ENCODE measurements at regions not wholly inside any gene's neighbourhood (a gene's known extent, or its start where the extent isn't known, plus 50 kb on each side); places are given as distances from the start of the nearest gene placed in this dataset.
"Not testable (repeated sequence)": the region's sequence is repeated elsewhere in the genome, so short reads cannot be mapped to it uniquely, and the experiment has no call there.

GRCh38 chr5:18281947-18282581 is 647.8 kb downstream of the TAF11L14 start:
- Histone ChIP-seq H3K9ac (ENCODE audit: insufficient read depth in 1 of 2, low read length in 2 of 2) (no peak overlapping the region), H3K4me3 (no peak overlapping the region), H3K4me1 (ENCODE audit: control insufficient read depth in 5 of 5, insufficient read depth in 5 of 5, low read length in 5 of 5) (peaks cover 0 to 2% (median 0%) of the 10 kb centered on the region in 5 donors), H3K9me3 (ENCODE audit: control insufficient read depth in 4 of 4, insufficient read depth in 3 of 4, low read length in 3 of 4) (no peaks in the 10 kb centered on the region), H3K27ac (ENCODE audit: low read depth in 1 of 2, low read length in 1 of 2) (no peak overlapping the region), H3K36me3 (ENCODE audit: control insufficient read depth in 4 of 4, insufficient read depth in 4 of 4, low read length in 4 of 4) (no peaks in the 10 kb centered on the region), H3K27me3 (ENCODE audit: control insufficient read depth in 3 of 3, insufficient read depth in 3 of 3, low read length in 2 of 3) (no peaks in the 10 kb centered on the region)
- ATAC-seq (ENCODE audit: insufficient read depth, low FRiP score) (no peak), DNase-seq (peak in 2 of 3 donors; percentile 66 to 81)
- WGBS, 2 donors: 53 to 71% methylated on average over 4 of the region's 4 CpGs
- TF ChIP-seq CTCF (IDR thresholded peaks at IDR 0.05; ENCODE audit: control extremely low read depth, extremely low read depth): no peak

GRCh38 chr5:18285257-18285656 is 651.0 kb downstream of the TAF11L14 start:
- no peaks in the 10 kb centered on the region for H3K36me3 ChIP-seq (ENCODE audit: control insufficient read depth in 4 of 4, insufficient read depth in 4 of 4, low read length in 4 of 4)
- DNase-seq (no peak), ATAC-seq (ENCODE audit: insufficient read depth, low FRiP score) (no peak)
- H3K27ac ChIP-seq (ENCODE audit: low read depth in 1 of 2, low read length in 1 of 2): no peak overlapping the region
- TF ChIP-seq CTCF (IDR thresholded peaks at IDR 0.05; ENCODE audit: control extremely low read depth, extremely low read depth): no peak
- no peaks in the 10 kb centered on the region for H3K27me3 ChIP-seq (ENCODE audit: control insufficient read depth in 3 of 3, insufficient read depth in 3 of 3, low read length in 2 of 3)
- peaks cover 0 to 2% (median 0%) of the 10 kb centered on the region in 5 donors for H3K4me1 ChIP-seq (ENCODE audit: control insufficient read depth in 5 of 5, insufficient read depth in 5 of 5, low read length in 5 of 5)
- H3K9me3 ChIP-seq (ENCODE audit: control insufficient read depth in 4 of 4, insufficient read depth in 3 of 4, low read length in 3 of 4): no peaks in the 10 kb centered on the region
- H3K9ac ChIP-seq (ENCODE audit: insufficient read depth in 1 of 2, low read length in 2 of 2): no peak overlapping the region
- H3K4me3 ChIP-seq: no peak overlapping the region

- TF ChIP-seq CTCF (IDR thresholded peaks at IDR 0.05; ENCODE audit: control extremely low read depth, extremely low read depth): no peak
- Histone ChIP-seq H3K27me3 (ENCODE audit: control insufficient read depth in 3 of 3, insufficient read depth in 3 of 3, low read length in 2 of 3) (no peaks in the 10 kb centered on the region), H3K4me3 (no peak overlapping the region), H3K36me3 (ENCODE audit: control insufficient read depth in 4 of 4, insufficient read depth in 4 of 4, low read length in 4 of 4) (no peaks in the 10 kb centered on the region), H3K4me1 (ENCODE audit: control insufficient read depth in 5 of 5, insufficient read depth in 5 of 5, low read length in 5 of 5) (no peaks in the 10 kb centered on the region), H3K9me3 (ENCODE audit: control insufficient read depth in 4 of 4, insufficient read depth in 3 of 4, low read length in 3 of 4) (no peaks in the 10 kb centered on the region), H3K27ac (ENCODE audit: low read depth in 1 of 2, low read length in 1 of 2) (no peak overlapping the region), H3K9ac (ENCODE audit: insufficient read depth in 1 of 2, low read length in 2 of 2) (no peak overlapping the region)
- DNase-seq (no peak), ATAC-seq (ENCODE audit: insufficient read depth, low FRiP score) (no peak)
- WGBS, 2 donors: 85 to 94% methylated on average over 3 of the region's 3 CpGs
These were observed 657.9 kb downstream of the TAF11L14 start for GRCh38 chr5:18292146-18292545.

- 66 to 68% methylated on average over 3 of the region's 3 CpGs for whole genome bisulfite sequencing, 2 donors
- H3K27me3 ChIP-seq (ENCODE audit: control insufficient read depth in 3 of 3, insufficient read depth in 3 of 3, low read length in 2 of 3); DNase-seq; H3K9me3 ChIP-seq (ENCODE audit: control insufficient read depth in 4 of 4, insufficient read depth in 3 of 4, low read length in 3 of 4); H3K9ac ChIP-seq (ENCODE audit: insufficient read depth in 1 of 2, low read length in 2 of 2); H3K27ac ChIP-seq (ENCODE audit: low read depth in 1 of 2, low read length in 1 of 2); ATAC-seq (ENCODE audit: insufficient read depth, low FRiP score); H3K4me1 ChIP-seq (ENCODE audit: control insufficient read depth in 5 of 5, insufficient read depth in 5 of 5, low read length in 5 of 5); H3K4me3 ChIP-seq; H3K36me3 ChIP-seq (ENCODE audit: control insufficient read depth in 4 of 4, insufficient read depth in 4 of 4, low read length in 4 of 4): not testable (repeated sequence)
These were observed 661.4 kb downstream of the TAF11L14 start for GRCh38 chr5:18295696-18296095.
